Mesenchymal stem cell (in vitro differentiated cells and primary cell): ENCODE measurements at regions not wholly inside any gene's neighbourhood (a gene's known extent, or its start where the extent isn't known, plus 50 kb on each side); places are given as distances from the start of the nearest gene placed in this dataset.

Source experiments
- DNase-seq: peaks from one replicate; pipeline ENCODE4 v3.0.0-alpha.2; 2013
- H2AFZ ChIP-seq: one replicate; pipeline ENCODE4 v1.6.1; 2013; ENCODE audit warnings: low read depth, mild to moderate bottlenecking, control low read depth, inconsistent platforms, low read length, moderate library complexity
- H2AK5ac ChIP-seq: 2 replicates; pipeline ENCODE4 v1.6.1; 2013; ENCODE audit warnings: low read length, moderate library complexity, mild to moderate bottlenecking, inconsistent platforms; ENCODE audit not compliant: severe bottlenecking
- H2BK120ac ChIP-seq: one replicate; pipeline ENCODE4 v1.6.1; 2013; ENCODE audit warnings: low read depth, mild to moderate bottlenecking, inconsistent platforms, low read length, moderate library complexity
- H2BK12ac ChIP-seq, 2 experiments: one replicate each; pipeline ENCODE4 v1.6.1; 2013; ENCODE audit warnings: inconsistent platforms in 2 of 2, low read length in 2 of 2, mild to moderate bottlenecking in 2 of 2, moderate library complexity in 2 of 2, control low read depth in 1 of 2
- H2BK15ac ChIP-seq: one replicate; pipeline ENCODE4 v1.6.1; 2013; ENCODE audit warnings: mild to moderate bottlenecking, low read depth, inconsistent platforms; ENCODE audit not compliant: poor library complexity, severe bottlenecking
- H2BK5ac ChIP-seq: 2 replicates; pipeline ENCODE4 v1.6.1; 2013; ENCODE audit warnings: low read depth, mild to moderate bottlenecking, low read length, control low read depth, inconsistent platforms; ENCODE audit not compliant: poor library complexity, severe bottlenecking
- H3K14ac ChIP-seq, 2 experiments: one replicate each; pipeline ENCODE4 v1.6.1; 2013; ENCODE audit warnings: inconsistent platforms in 2 of 2, low read length in 2 of 2, control low read depth in 1 of 2, mild to moderate bottlenecking in 1 of 2, moderate library complexity in 1 of 2
- H3K18ac ChIP-seq, 2 experiments: one replicate each; pipeline ENCODE4 v1.6.1; 2013; ENCODE audit warnings: inconsistent platforms in 2 of 2, low read length in 2 of 2, control low read depth in 1 of 2, low read depth in 1 of 2, mild to moderate bottlenecking in 1 of 2
- H3K23ac ChIP-seq, 2 experiments: one replicate each; pipeline ENCODE4 v1.6.1; 2013; ENCODE audit warnings: inconsistent platforms in 2 of 2, low read length in 2 of 2, mild to moderate bottlenecking in 2 of 2, moderate library complexity in 2 of 2, control low read depth in 1 of 2
- H3K27ac ChIP-seq: 2 replicates; pipeline ENCODE4 v1.5.1; 2013; ENCODE audit warnings: mild to moderate bottlenecking, moderate library complexity, low read length, control low read depth, inconsistent platforms; ENCODE audit not compliant: poor library complexity, severe bottlenecking
- H3K27me3 ChIP-seq, 2 experiments: 2 replicates each; pipeline versions ENCODE4 v1.6.1 to v1.7.0; 2013; ENCODE audit warnings: low read length in 2 of 2, mild to moderate bottlenecking in 2 of 2, moderate library complexity in 2 of 2, control low read depth in 1 of 2, inconsistent platforms in 1 of 2; ENCODE audit not compliant: control insufficient read depth in 1 of 2, insufficient read depth in 1 of 2
- H3K36me3 ChIP-seq, 2 experiments: 2 replicates each; pipeline versions ENCODE4 v1.6.1 to v1.7.0; 2013; ENCODE audit warnings: low read length in 2 of 2, control low read depth in 1 of 2, inconsistent platforms in 1 of 2, low read depth in 1 of 2, mild to moderate bottlenecking in 1 of 2; ENCODE audit not compliant: insufficient read depth in 2 of 2, control insufficient read depth in 1 of 2
- H3K4ac ChIP-seq, 2 experiments: one replicate each; pipeline ENCODE4 v1.6.1; 2013; ENCODE audit warnings: inconsistent platforms in 2 of 2, low read length in 2 of 2, mild to moderate bottlenecking in 2 of 2, moderate library complexity in 2 of 2, control low read depth in 1 of 2, low read depth in 1 of 2
- H3K4me1 ChIP-seq: 2 replicates; pipeline ENCODE4 v1.6.1; 2013; ENCODE audit warnings: low read depth, low read length, control low read depth; ENCODE audit not compliant: control insufficient read depth, insufficient read depth
- H3K4me2 ChIP-seq: 2 replicates; pipeline ENCODE4 v1.6.1; 2013; ENCODE audit warnings: low read length, mild to moderate bottlenecking, inconsistent platforms; ENCODE audit not compliant: poor library complexity, severe bottlenecking
- H3K4me3 ChIP-seq, 2 experiments: 2 replicates each; pipeline versions ENCODE4 v1.5.1 to v1.7.0; 2013; ENCODE audit warnings: low read length in 2 of 2, mild to moderate bottlenecking in 2 of 2, control low read depth in 1 of 2, low read depth in 1 of 2; ENCODE audit not compliant: insufficient read depth in 1 of 2
- H3K79me1 ChIP-seq: replicated peaks from 2 replicates; pipeline ENCODE4 v1.6.1; 2013; ENCODE audit warnings: mild to moderate bottlenecking, control low read depth, low read length, inconsistent platforms; ENCODE audit not compliant: poor library complexity, severe bottlenecking
- H3K9ac ChIP-seq: 2 replicates; pipeline ENCODE4 v1.7.0; 2013; ENCODE audit warnings: mild to moderate bottlenecking, low read length, moderate library complexity
- H3K9me3 ChIP-seq: 2 replicates; pipeline ENCODE4 v1.7.0; 2013; ENCODE audit warnings: mild to moderate bottlenecking, low read length; ENCODE audit not compliant: control insufficient read depth
- H4K8ac ChIP-seq: one replicate; pipeline ENCODE4 v1.6.1; 2013; ENCODE audit warnings: inconsistent platforms, mild to moderate bottlenecking, low read length, moderate library complexity
- H4K91ac ChIP-seq: one replicate; pipeline ENCODE4 v1.6.1; 2013; ENCODE audit warnings: mild to moderate bottlenecking, low read length, inconsistent platforms
- WGBS: methylation state at CpG from one replicate; pipeline ENCODE4 v1.1.7; 2013; ENCODE audit warnings: mixed read lengths; 5-methylcytosine and 5-hydroxymethylcytosine counted together

- no peak overlapping the region for H4K8ac ChIP-seq
- no peak overlapping the region for H2BK5ac ChIP-seq
- no peak overlapping the region for H2BK12ac ChIP-seq
- H2BK15ac ChIP-seq: no peak overlapping the region
- DNase-seq: no peak
- H4K91ac ChIP-seq: no peak overlapping the region
- WGBS: no CpG with 5 or more reads among the region's 1 CpG
- H3K14ac ChIP-seq: no peak overlapping the region
- H3K4me2 ChIP-seq: no peak overlapping the region
- H2AK5ac ChIP-seq: no peak overlapping the region
- no peak overlapping the region for H3K4me3 ChIP-seq
- no peak overlapping the region for H2AFZ ChIP-seq
- H3K9me3 ChIP-seq: no peaks in the 10 kb centered on the region
- H3K18ac ChIP-seq: no peak overlapping the region
- no peak overlapping the region for H3K4ac ChIP-seq
- H3K4me1 ChIP-seq: no peaks in the 10 kb centered on the region
- H3K36me3 ChIP-seq: no peaks in the 10 kb centered on the region
- no peak overlapping the region for H3K9ac ChIP-seq
- no peaks in the 10 kb centered on the region for H3K27me3 ChIP-seq
- no peak overlapping the region for H3K27ac ChIP-seq
- no peak overlapping the region for H2BK120ac ChIP-seq
- no peak overlapping the region for H3K23ac ChIP-seq
- H3K79me1 ChIP-seq: no peaks in the 10 kb centered on the region
These were observed 71.6 kb upstream of the EFEMP1 start for GRCh38 chr2:55995211-55995610.

- peak overlapping the region; percentile 38 to 67 for H2BK12ac ChIP-seq
- no peak overlapping the region for H2BK15ac ChIP-seq
- H3K9me3 ChIP-seq: no peaks in the 10 kb centered on the region
- 100% methylated on average over 1 of the region's 2 CpGs for WGBS
- no peak overlapping the region for H3K23ac ChIP-seq
- H3K14ac ChIP-seq: no peak overlapping the region
- no peaks in the 10 kb centered on the region for H3K27me3 ChIP-seq
- no peak overlapping the region for H4K8ac ChIP-seq
- no peak overlapping the region for H4K91ac ChIP-seq
- peak overlapping the region in 1 of 2 experiments; percentile 43 for H3K4ac ChIP-seq
- H3K4me1 ChIP-seq: no peaks in the 10 kb centered on the region
- no peak overlapping the region for H2AFZ ChIP-seq
- no peaks in the 10 kb centered on the region for H3K36me3 ChIP-seq
- DNase-seq: no peak
- H2BK5ac ChIP-seq: no peak overlapping the region
- no peak overlapping the region for H3K4me3 ChIP-seq
- no peak overlapping the region for H3K18ac ChIP-seq
- H3K27ac ChIP-seq: no peak overlapping the region
- no peaks in the 10 kb centered on the region for H3K79me1 ChIP-seq
- H2AK5ac ChIP-seq: no peak overlapping the region
- no peak overlapping the region for H3K4me2 ChIP-seq
- H3K9ac ChIP-seq: no peak overlapping the region
- H2BK120ac ChIP-seq: no peak overlapping the region
These were observed 72.3 kb upstream of the EFEMP1 start for GRCh38 chr2:55995902-55996301.

GRCh38 chr2:55999231-55999630, 75.6 kb upstream of the EFEMP1 start:
- H2AFZ ChIP-seq: no peak overlapping the region
- no peaks in the 10 kb centered on the region for H3K79me1 ChIP-seq
- no peak overlapping the region for H3K23ac ChIP-seq
- no peak overlapping the region for H3K4me3 ChIP-seq
- no peak overlapping the region for H2BK120ac ChIP-seq
- no peak overlapping the region for H3K9ac ChIP-seq
- H3K9me3 ChIP-seq: no peaks in the 10 kb centered on the region
- H3K4me1 ChIP-seq: no peaks in the 10 kb centered on the region
- H3K36me3 ChIP-seq: no peaks in the 10 kb centered on the region
- DNase-seq: no peak
- no peak overlapping the region for H2BK12ac ChIP-seq
- no peak overlapping the region for H2AK5ac ChIP-seq
- H3K27ac ChIP-seq: no peak overlapping the region
- H4K8ac ChIP-seq: no peak overlapping the region
- H4K91ac ChIP-seq: no peak overlapping the region
- no peak overlapping the region for H2BK5ac ChIP-seq
- no peak overlapping the region for H3K4ac ChIP-seq
- H3K27me3 ChIP-seq: no peaks in the 10 kb centered on the region
- no peak overlapping the region for H2BK15ac ChIP-seq
- no peak overlapping the region for H3K14ac ChIP-seq
- no peak overlapping the region for H3K4me2 ChIP-seq
- no peak overlapping the region for H3K18ac ChIP-seq

- no peak for DNase-seq
- Histone ChIP-seq H3K27ac (no peak overlapping the region), H2AK5ac (no peak overlapping the region), H3K23ac (no peak overlapping the region), H3K79me1 (no peaks in the 10 kb centered on the region), H2AFZ (no peak overlapping the region), H2BK12ac (no peak overlapping the region), H2BK5ac (no peak overlapping the region), H3K36me3 (no peaks in the 10 kb centered on the region), H4K8ac (no peak overlapping the region), H3K14ac (no peak overlapping the region), H2BK15ac (no peak overlapping the region), H3K9ac (no peak overlapping the region), H2BK120ac (no peak overlapping the region), H3K4ac (no peak overlapping the region), H3K9me3 (no peaks in the 10 kb centered on the region), H3K4me1 (no peaks in the 10 kb centered on the region), H3K4me3 (no peak overlapping the region), H3K27me3 (no peaks in the 10 kb centered on the region), H3K18ac (no peak overlapping the region), H4K91ac (no peak overlapping the region), H3K4me2 (no peak overlapping the region)
- no CpG with 5 or more reads among the region's 2 CpGs for WGBS
These were observed 76.2 kb upstream of the EFEMP1 start for GRCh38 chr2:55999790-56000189.
